K562 (cell line): ENCODE measurements at regions not wholly inside any gene's neighbourhood (a gene's known extent, or its start where the extent isn't known, plus 50 kb on each side); places are given as distances from the start of the nearest gene placed in this dataset.

Experiments
- ATAC-seq: fragments of 200-7000 bp; cut with Tn5 transposase; 3 replicates; pipeline ENCODE4 v1.9.1; 2020; ENCODE audit warnings: moderate library complexity
- BruUV-seq: library from RNA; stranded (reverse); fragments of 400-500 nt; replicated peaks from 2 replicates; lab custom pipeline; 2021; lab: Mats Ljungman, UMichigan
- CTCF ChIA-PET: fragments of 300-600 bp; formaldehyde crosslinking; extraction: SDS; loops from one replicate; lab custom pipeline; 2021; ENCODE audit warnings: low intra/inter-chr PET ratio; lab: Yijun Ruan, JAX
- POLR2A ChIA-PET: fragments of 300-600, 350-650 bp; sonication (Branson Sonifier 250); formaldehyde crosslinking; extraction: SDS; loops from one replicate; lab custom pipeline; 2021; ENCODE audit warnings: antibody characterized with exemption, inconsistent platforms; lab: Yijun Ruan, JAX
- DNase-seq, 4 experiments: peaks; one replicate each; pipeline versions ENCODE4 v3.0.0 to v3.0.0-alpha.2; 2011 to 2018; ENCODE audit warnings: low spot score in 3 of 4, mixed read lengths in 3 of 4; ENCODE audit errors: extremely low read depth in 1 of 4
- FAIRE-seq: peaks from 2 replicates; lab custom pipeline; 2011; peaks lifted over from hg19 to GRCh38; lab: Jason Lieb, UNC
- H2AFZ ChIP-seq: 2 replicates; pipeline ENCODE4 v1.6.0; 2011; ENCODE audit warnings: low read depth, low read length, control low read depth, inconsistent platforms
- H3K27ac ChIP-seq: fragments of 200-600 bp; 3 replicates; pipeline ENCODE4 v1.8.0; 2011; ENCODE audit warnings: low read depth, mild to moderate bottlenecking, control low read depth, inconsistent platforms, low read length, moderate library complexity, mixed read lengths; ENCODE audit errors: extremely low read depth
- H3K27me3 ChIP-seq, 2 experiments: fragments of 300-600 bp in 1 of 2; 2 replicates in 1 of 2; 3 replicates in 1 of 2; pipeline versions ENCODE4 v1.6.0 to v1.8.0; 2011; ENCODE audit warnings: inconsistent platforms in 2 of 2, low read length in 2 of 2, mild to moderate bottlenecking in 1 of 2, mixed read lengths in 1 of 2, moderate library complexity in 1 of 2; ENCODE audit not compliant: control insufficient read depth in 2 of 2, insufficient read depth in 2 of 2
- H3K36me3 ChIP-seq: fragments of 300-600 bp; 3 replicates; pipeline ENCODE4 v1.8.0; 2011; ENCODE audit warnings: mild to moderate bottlenecking, low read length, inconsistent platforms; ENCODE audit not compliant: control insufficient read depth, insufficient read depth
- H3K4me1 ChIP-seq, 2 experiments: fragments of 200-600 bp in 1 of 2; replicated peaks in 1 of 2; 2 replicates in 1 of 2; 3 replicates in 1 of 2; pipeline versions ENCODE4 v1.5.1 to v1.8.0; 2011; ENCODE audit warnings: inconsistent platforms in 2 of 2, low read length in 2 of 2, mild to moderate bottlenecking in 1 of 2, mixed read lengths in 1 of 2, moderate library complexity in 1 of 2; ENCODE audit not compliant: control insufficient read depth in 2 of 2, insufficient read depth in 2 of 2
- H3K4me2 ChIP-seq: 2 replicates; pipeline ENCODE4 v1.6.1; 2011; ENCODE audit warnings: low read length, control low read depth, inconsistent platforms, mixed read lengths; ENCODE audit not compliant: insufficient read depth
- H3K4me3 ChIP-seq: fragments of 200-600 bp; sonication (generic), shearing (Covaris generic); 2 replicates; pipeline ENCODE4 v1.5.1; 2016; ENCODE audit warnings: control low read depth, inconsistent platforms
- H3K79me2 ChIP-seq: fragments of 200-600 bp; 3 replicates; pipeline ENCODE4 v1.8.0; 2011; ENCODE audit warnings: low read length, inconsistent platforms; ENCODE audit not compliant: control insufficient read depth, insufficient read depth
- H3K9ac ChIP-seq, 2 experiments: 2 replicates each; pipeline versions ENCODE4 v1.6.0 to v1.6.1; 2011; ENCODE audit warnings: low read depth in 2 of 2, low read length in 2 of 2, control low read depth in 1 of 2, inconsistent platforms in 1 of 2, mild to moderate bottlenecking in 1 of 2, mixed read lengths in 1 of 2; ENCODE audit not compliant: insufficient read depth in 1 of 2
- H3K9me1 ChIP-seq: one replicate; pipeline ENCODE4 v1.6.0; 2011; ENCODE audit warnings: inconsistent platforms, mild to moderate bottlenecking, low read length, moderate library complexity; ENCODE audit not compliant: control insufficient read depth, insufficient read depth
- H3K9me3 ChIP-seq: replicated peaks from 2 replicates; pipeline ENCODE4 v1.5.1; 2011; ENCODE audit warnings: low read depth, low read length, inconsistent platforms; ENCODE audit not compliant: control insufficient read depth, insufficient read depth
- H4K20me1 ChIP-seq: replicated peaks from 2 replicates; pipeline ENCODE4 v1.6.1; 2011; ENCODE audit warnings: low read length, inconsistent platforms, mixed read lengths; ENCODE audit not compliant: control insufficient read depth, insufficient read depth
- IFI16 ChIP-seq: fragments of 250-450 bp; sonication (Bioruptor Pico); IDR thresholded peaks from 2 replicates; pipeline ENCODE4 v2.1.2; 2022; ENCODE audit warnings: mild to moderate bottlenecking, inconsistent platforms
- RAD21 ChIP-seq, 2 experiments: fragments of 250-450 bp in 1 of 2; fragments of 450-650 bp in 1 of 2; sonication (Bioruptor Pico) in 1 of 2; formaldehyde crosslinking in 1 of 2; IDR thresholded peaks in 1 of 2; conservative IDR thresholded peaks in 1 of 2; 2 replicates each; pipeline versions ENCODE4 v1.4.0 to v1.8.0; 2020 to 2022; ENCODE audit warnings: mild to moderate bottlenecking in 2 of 2, moderate library complexity in 1 of 2
- WGBS: fragments of 100-300 bp; shearing (Covaris generic); methylation state at CpG from one replicate; pipeline ENCODE4 v1.1.6; 2016; ENCODE audit warnings: low coverage, mixed read lengths; ENCODE audit not compliant: insufficient coverage; ENCODE audit errors: missing lambda C conversion rate; 5-methylcytosine and 5-hydroxymethylcytosine counted together
- in situ Hi-C: fragments of 300-500 bp; cut with MboI; formaldehyde crosslinking; loops from 4 replicates; pipeline ENCODE4 v1.15.0; 2018; ENCODE audit warnings: inconsistent platforms, mixed read lengths
- intact Hi-C: fragments of 100-400 bp; cut with micrococcal nuclease; formaldehyde crosslinking; loops from 2 replicates; pipeline ENCODE4 v1.14.2; 2022
- TF ChIP-seq, protein P1 (sequence below): fragments of 450-650 bp; IDR thresholded peaks from 2 replicates; pipeline ENCODE4 v1.6.1; 2016; ENCODE audit warnings: mild to moderate bottlenecking, moderate library complexity

DNA sequence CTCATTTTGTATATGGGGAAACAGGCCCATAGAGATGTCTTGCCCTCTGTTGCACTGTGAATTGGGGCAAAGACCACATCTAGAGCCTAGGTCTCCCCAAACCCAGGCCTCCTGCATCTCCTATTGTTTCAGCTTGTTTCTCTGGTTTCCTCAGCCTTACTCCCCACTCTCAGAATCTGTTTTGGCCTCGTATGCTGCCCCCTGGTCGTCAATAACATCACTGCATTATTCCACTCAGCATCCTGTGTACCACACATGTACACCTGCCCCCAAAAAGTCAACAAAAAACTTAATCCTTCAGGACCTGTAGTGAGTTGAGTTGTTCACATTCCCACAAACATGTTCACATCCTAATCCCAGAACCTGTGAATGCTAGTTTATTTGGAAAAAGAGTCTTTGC, 184.8 kb downstream of the BRINP2 start:
- in situ Hi-C loops = no loop called here
- DNase-seq (peak in 1 of 4 experiments; percentile 1), FAIRE-seq (no peak), ATAC-seq (no peak)
- WGBS = 0% methylated on average over 2 of the region's 2 CpGs
- no peak overlapping the region for H3K9ac ChIP-seq
- no peaks in the 10 kb centered on the region for H3K9me1 ChIP-seq
- TF ChIP-seq IFI16 (CRISPR knock-in tag) (no peak), RAD21 (CRISPR knock-in tag; conservative IDR thresholded peaks at IDR 0.05 in 1 of 2, IDR thresholded peaks at IDR 0.05 in 1 of 2) (peak in 1 of 2 experiments; percentile 17; a peak in 1 of 4 replicates)
- TF ChIP-seq, protein P1, sequence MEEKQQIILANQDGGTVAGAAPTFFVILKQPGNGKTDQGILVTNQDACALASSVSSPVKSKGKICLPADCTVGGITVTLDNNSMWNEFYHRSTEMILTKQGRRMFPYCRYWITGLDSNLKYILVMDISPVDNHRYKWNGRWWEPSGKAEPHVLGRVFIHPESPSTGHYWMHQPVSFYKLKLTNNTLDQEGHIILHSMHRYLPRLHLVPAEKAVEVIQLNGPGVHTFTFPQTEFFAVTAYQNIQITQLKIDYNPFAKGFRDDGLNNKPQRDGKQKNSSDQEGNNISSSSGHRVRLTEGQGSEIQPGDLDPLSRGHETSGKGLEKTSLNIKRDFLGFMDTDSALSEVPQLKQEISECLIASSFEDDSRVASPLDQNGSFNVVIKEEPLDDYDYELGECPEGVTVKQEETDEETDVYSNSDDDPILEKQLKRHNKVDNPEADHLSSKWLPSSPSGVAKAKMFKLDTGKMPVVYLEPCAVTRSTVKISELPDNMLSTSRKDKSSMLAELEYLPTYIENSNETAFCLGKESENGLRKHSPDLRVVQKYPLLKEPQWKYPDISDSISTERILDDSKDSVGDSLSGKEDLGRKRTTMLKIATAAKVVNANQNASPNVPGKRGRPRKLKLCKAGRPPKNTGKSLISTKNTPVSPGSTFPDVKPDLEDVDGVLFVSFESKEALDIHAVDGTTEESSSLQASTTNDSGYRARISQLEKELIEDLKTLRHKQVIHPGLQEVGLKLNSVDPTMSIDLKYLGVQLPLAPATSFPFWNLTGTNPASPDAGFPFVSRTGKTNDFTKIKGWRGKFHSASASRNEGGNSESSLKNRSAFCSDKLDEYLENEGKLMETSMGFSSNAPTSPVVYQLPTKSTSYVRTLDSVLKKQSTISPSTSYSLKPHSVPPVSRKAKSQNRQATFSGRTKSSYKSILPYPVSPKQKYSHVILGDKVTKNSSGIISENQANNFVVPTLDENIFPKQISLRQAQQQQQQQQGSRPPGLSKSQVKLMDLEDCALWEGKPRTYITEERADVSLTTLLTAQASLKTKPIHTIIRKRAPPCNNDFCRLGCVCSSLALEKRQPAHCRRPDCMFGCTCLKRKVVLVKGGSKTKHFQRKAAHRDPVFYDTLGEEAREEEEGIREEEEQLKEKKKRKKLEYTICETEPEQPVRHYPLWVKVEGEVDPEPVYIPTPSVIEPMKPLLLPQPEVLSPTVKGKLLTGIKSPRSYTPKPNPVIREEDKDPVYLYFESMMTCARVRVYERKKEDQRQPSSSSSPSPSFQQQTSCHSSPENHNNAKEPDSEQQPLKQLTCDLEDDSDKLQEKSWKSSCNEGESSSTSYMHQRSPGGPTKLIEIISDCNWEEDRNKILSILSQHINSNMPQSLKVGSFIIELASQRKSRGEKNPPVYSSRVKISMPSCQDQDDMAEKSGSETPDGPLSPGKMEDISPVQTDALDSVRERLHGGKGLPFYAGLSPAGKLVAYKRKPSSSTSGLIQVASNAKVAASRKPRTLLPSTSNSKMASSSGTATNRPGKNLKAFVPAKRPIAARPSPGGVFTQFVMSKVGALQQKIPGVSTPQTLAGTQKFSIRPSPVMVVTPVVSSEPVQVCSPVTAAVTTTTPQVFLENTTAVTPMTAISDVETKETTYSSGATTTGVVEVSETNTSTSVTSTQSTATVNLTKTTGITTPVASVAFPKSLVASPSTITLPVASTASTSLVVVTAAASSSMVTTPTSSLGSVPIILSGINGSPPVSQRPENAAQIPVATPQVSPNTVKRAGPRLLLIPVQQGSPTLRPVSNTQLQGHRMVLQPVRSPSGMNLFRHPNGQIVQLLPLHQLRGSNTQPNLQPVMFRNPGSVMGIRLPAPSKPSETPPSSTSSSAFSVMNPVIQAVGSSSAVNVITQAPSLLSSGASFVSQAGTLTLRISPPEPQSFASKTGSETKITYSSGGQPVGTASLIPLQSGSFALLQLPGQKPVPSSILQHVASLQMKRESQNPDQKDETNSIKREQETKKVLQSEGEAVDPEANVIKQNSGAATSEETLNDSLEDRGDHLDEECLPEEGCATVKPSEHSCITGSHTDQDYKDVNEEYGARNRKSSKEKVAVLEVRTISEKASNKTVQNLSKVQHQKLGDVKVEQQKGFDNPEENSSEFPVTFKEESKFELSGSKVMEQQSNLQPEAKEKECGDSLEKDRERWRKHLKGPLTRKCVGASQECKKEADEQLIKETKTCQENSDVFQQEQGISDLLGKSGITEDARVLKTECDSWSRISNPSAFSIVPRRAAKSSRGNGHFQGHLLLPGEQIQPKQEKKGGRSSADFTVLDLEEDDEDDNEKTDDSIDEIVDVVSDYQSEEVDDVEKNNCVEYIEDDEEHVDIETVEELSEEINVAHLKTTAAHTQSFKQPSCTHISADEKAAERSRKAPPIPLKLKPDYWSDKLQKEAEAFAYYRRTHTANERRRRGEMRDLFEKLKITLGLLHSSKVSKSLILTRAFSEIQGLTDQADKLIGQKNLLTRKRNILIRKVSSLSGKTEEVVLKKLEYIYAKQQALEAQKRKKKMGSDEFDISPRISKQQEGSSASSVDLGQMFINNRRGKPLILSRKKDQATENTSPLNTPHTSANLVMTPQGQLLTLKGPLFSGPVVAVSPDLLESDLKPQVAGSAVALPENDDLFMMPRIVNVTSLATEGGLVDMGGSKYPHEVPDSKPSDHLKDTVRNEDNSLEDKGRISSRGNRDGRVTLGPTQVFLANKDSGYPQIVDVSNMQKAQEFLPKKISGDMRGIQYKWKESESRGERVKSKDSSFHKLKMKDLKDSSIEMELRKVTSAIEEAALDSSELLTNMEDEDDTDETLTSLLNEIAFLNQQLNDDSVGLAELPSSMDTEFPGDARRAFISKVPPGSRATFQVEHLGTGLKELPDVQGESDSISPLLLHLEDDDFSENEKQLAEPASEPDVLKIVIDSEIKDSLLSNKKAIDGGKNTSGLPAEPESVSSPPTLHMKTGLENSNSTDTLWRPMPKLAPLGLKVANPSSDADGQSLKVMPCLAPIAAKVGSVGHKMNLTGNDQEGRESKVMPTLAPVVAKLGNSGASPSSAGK = no peak
- no peaks in the 10 kb centered on the region for H3K4me1 ChIP-seq
- no peaks in the 10 kb centered on the region for H3K36me3 ChIP-seq
- H3K9me3 ChIP-seq = no peaks in the 10 kb centered on the region; the same call in 1 of the 2 replicates
- no peak overlapping the region for H3K27ac ChIP-seq
- H3K79me2 ChIP-seq = no peaks in the 10 kb centered on the region
- H3K4me2 ChIP-seq = no peak overlapping the region
- no peak overlapping the region for H2AFZ ChIP-seq
- no TSS peak for BruUV-seq
- H3K4me3 ChIP-seq = no peak overlapping the region
- no peaks in the 10 kb centered on the region for H4K20me1 ChIP-seq
- intact Hi-C loops = loop anchor here (10.0 kb wide), 1 partner anchor 461 kb away; no protein-coding TSS in a partner anchor
- H3K27me3 ChIP-seq = no peaks in the 10 kb centered on the region
- ChIA-PET POLR2A (no interaction called here), CTCF (no interaction called here)
